Ascending aorta (tissue), 2 donors: ENCODE measurements at regions not wholly inside any gene's neighbourhood (a gene's known extent, or its start where the extent isn't known, plus 50 kb on each side); places are given as distances from the start of the nearest gene placed in this dataset.

ENCODE experiments used
- DNase-seq, 2 donors: peaks; one replicate each; pipeline ENCODE4 v3.0.0-alpha.2; 2019; ENCODE audit warnings: low spot score in 2 of 2
- H3K27ac ChIP-seq, 2 donors: fragments of 200-600 bp; sonication (generic); one replicate each; pipeline ENCODE4 v1.5.1; 2016 to 2017; ENCODE audit warnings: mild to moderate bottlenecking in 1 of 2
- H3K27me3 ChIP-seq: fragments of 200-600 bp; sonication (generic); one replicate; pipeline ENCODE4 v1.5.1; 2017
- H3K36me3 ChIP-seq, 2 donors: fragments of 200-600 bp; sonication (generic); one replicate each; pipeline ENCODE4 v1.5.1; 2016
- H3K4me1 ChIP-seq, 2 donors: fragments of 200-600 bp; sonication (generic); one replicate each; pipeline ENCODE4 v1.5.1; 2016 to 2017; ENCODE audit warnings: mild to moderate bottlenecking in 1 of 2
- H3K4me3 ChIP-seq, 2 donors: fragments of 200-600 bp; sonication (generic); one replicate each; pipeline ENCODE4 v1.5.1; 2016 to 2017; ENCODE audit warnings: mild to moderate bottlenecking in 1 of 2
- H3K9me3 ChIP-seq, 2 donors: fragments of 200-600 bp; sonication (generic); one replicate each; pipeline ENCODE4 v1.5.1; 2016
- intact Hi-C: fragments of 100-400 bp; cut with DNase I; formaldehyde crosslinking; loops from one replicate; pipeline ENCODE4 v1.15.1; 2023
- TF ChIP-seq, protein P1 (sequence below), 3 experiments: fragments of 200-600 bp in 2 of 3; fragments of 450-650 bp in 1 of 3; sonication (generic) in 2 of 3; IDR thresholded peaks; one replicate each; pipeline ENCODE4 v1.5.1; 2016 to 2019; ENCODE audit warnings: antibody characterized with exemption in 3 of 3, mild to moderate bottlenecking in 1 of 3, moderate library complexity in 1 of 3

DNA sequence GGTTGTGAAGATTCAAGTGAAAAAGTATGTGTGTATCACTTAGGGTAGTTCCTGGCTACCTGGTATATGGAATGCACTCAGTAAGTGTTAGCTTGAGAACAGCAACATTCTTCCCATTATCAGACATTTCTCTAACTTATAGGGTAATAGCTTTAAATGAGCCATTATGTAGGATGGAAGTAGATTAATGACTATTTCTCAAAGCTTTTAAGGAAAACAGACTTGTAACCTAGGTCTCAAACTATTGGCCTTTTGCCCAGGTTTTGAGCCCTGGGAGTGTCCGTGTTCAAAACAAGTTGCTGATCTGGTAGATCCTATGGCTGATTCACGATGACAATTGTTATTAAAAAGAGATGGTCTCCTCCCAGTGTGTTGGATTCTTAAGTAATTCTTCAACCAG lies 129.1 kb upstream of the UMPS start:
- intact Hi-C loops, result no loop called here
- DNase-seq, result no peak
- TF ChIP-seq, protein P1, sequence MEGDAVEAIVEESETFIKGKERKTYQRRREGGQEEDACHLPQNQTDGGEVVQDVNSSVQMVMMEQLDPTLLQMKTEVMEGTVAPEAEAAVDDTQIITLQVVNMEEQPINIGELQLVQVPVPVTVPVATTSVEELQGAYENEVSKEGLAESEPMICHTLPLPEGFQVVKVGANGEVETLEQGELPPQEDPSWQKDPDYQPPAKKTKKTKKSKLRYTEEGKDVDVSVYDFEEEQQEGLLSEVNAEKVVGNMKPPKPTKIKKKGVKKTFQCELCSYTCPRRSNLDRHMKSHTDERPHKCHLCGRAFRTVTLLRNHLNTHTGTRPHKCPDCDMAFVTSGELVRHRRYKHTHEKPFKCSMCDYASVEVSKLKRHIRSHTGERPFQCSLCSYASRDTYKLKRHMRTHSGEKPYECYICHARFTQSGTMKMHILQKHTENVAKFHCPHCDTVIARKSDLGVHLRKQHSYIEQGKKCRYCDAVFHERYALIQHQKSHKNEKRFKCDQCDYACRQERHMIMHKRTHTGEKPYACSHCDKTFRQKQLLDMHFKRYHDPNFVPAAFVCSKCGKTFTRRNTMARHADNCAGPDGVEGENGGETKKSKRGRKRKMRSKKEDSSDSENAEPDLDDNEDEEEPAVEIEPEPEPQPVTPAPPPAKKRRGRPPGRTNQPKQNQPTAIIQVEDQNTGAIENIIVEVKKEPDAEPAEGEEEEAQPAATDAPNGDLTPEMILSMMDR (IDR thresholded peaks at IDR 0.05), result no peak
- Histone ChIP-seq H3K36me3 (peaks cover 0 to 6% of the 10 kb centered on the region in 2 donors), H3K27me3 (no peaks in the 10 kb centered on the region), H3K9me3 (no peaks in the 10 kb centered on the region), H3K4me1 (peaks cover 0 to 29% of the 10 kb centered on the region in 2 donors), H3K27ac (peak overlapping the region; percentile 58 to 73), H3K4me3 (no peak overlapping the region)

DNA sequence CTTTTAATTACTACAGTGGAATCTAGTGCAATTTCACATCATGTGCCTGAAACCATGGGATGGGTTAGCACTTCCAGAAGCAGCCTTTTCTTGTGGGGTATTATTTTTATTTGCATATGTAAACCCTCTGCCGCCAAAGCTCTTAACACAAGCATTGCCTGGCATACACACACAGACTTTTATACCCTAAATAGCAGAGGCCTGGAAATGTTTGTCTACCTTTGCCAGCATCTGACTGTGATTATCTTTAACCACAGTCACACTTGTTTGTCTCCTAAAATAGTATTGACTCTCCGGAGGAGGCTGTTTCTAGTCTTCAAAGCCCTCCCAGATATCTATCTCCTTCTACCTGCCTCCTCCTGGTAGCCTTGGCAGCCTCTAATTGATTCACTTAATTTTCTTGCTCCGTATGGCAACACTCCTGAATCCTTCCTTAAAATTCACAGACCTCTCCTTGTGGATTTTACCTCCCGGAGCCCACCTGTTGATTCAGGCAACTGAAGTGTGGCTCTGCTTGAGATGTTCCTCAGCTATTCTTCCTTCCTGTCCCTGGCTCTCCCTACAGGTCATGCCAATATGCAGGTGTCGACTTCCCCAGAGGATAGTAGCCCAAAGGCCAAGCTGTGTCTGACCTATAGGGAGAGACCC lies 127.1 kb upstream of the UMPS start:
- no peaks in the 10 kb centered on the region for H3K9me3 ChIP-seq
- H3K36me3 ChIP-seq, result peaks cover 0 to 5% of the 10 kb centered on the region in 2 donors
- TF ChIP-seq, protein P1 (IDR thresholded peaks at IDR 0.05), result no peak
- H3K4me3 ChIP-seq, result no peak overlapping the region
- H3K4me1 ChIP-seq, result peaks cover 0 to 30% of the 10 kb centered on the region in 2 donors
- DNase-seq, result no peak
- no peaks in the 10 kb centered on the region for H3K27me3 ChIP-seq
- H3K27ac ChIP-seq, result peak overlapping the region; percentile 23 to 27
- intact Hi-C loops, result no loop called here

DNA sequence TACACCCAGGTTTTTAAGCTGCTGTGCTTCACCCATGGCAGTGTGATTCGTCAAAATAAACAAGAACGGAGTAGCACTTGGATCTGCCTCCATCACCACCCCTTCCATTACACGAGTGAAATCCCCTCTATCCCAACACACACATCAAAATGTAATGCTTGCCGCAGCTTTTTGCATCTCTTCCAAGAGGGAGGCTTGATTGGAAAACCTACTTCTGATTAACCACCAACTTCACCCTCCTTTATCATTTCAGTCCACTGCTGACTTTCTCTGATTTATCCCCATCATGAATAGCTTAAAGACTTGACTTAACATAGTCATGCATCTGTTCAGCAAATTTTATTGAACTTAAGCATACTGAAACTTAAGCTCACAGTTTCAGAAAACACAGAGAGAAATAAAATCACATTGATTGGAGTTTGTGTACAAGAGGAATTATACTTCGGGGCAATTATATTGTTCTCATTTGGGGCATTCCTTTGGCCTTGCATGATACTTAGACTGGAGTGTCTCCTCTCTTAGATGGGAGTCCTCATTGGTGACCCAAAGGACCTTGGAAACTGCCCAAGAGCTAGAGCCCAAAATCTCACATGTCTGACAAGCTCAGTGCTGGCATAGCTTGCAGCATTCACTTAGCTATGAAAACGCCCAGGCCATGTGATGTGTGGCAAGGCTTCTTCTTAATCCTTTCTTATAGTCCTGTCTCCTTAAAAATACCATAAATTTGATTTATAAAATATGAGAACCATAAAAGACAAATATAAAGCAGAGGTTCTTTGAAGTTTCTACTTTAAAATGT lies 124.3 kb upstream of the UMPS start:
- TF ChIP-seq, protein P1 (IDR thresholded peaks at IDR 0.05), result no peak
- intact Hi-C loops, result no loop called here

DNA sequence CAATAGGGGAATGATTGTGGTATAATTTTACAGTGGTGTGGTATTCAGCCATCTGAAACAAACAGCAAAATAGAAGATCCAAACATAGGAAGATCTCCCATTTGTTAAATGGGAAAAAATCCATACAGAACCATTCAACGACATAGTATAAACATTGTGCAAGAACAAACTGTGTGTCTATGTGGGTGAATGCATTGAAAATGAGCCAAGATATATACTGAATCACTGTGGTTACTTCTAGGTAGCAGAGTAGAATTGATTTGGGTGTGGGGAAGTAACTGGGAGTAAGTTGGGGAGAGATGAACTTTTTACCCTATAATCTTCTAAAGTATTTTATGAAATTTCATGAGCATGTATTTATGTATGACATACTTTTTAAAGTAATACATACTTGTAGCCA lies 123.1 kb upstream of the UMPS start:
- H3K4me3 ChIP-seq, result no peak overlapping the region
- no peak overlapping the region for H3K27ac ChIP-seq
- peaks cover 0 to 3% of the 10 kb centered on the region in 2 donors for H3K4me1 ChIP-seq
- no peaks in the 10 kb centered on the region for H3K27me3 ChIP-seq
- no peak for DNase-seq
- H3K9me3 ChIP-seq, result no peaks in the 10 kb centered on the region
- H3K36me3 ChIP-seq, result peaks cover 0 to 5% of the 10 kb centered on the region in 2 donors
- TF ChIP-seq, protein P1 (IDR thresholded peaks at IDR 0.05), result no peak
- intact Hi-C loops, result no loop called here

More for the DNA sequence above, 124.3 kb upstream of the UMPS start:
- Histone ChIP-seq H3K4me3 (no peak overlapping the region), H3K4me1 (peaks cover 0 to 7% of the 10 kb centered on the region in 2 donors), H3K27me3 (no peaks in the 10 kb centered on the region), H3K36me3 (peaks cover 0 to 5% of the 10 kb centered on the region in 2 donors), H3K27ac (peak overlapping the region; percentile 6 to 27), H3K9me3 (no peaks in the 10 kb centered on the region)
- no peak for DNase-seq

DNA sequence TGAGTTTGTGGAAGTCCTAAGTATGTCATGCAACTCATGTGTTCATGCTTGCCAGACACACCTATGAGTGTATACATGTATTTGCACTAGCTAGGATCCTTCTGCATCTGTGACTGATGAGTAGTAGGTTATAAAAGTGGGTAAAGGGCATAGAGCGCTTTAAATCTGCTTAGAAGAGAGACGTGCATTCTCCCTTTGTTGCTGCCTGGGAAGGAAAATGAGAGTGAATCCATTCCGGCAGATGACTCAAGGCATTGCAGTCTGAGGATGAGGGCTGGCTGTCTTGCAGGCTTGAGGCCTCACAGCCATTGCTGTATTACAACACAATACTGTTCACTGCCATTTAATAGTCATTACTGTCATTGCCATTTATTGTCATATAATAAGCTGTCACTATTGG lies 120.8 kb upstream of the UMPS start:
- no peak for DNase-seq
- TF ChIP-seq, protein P1 (IDR thresholded peaks at IDR 0.05), result no peak
- peaks cover 0 to 3% of the 10 kb centered on the region in 2 donors for H3K4me1 ChIP-seq
- peaks cover 0 to 5% of the 10 kb centered on the region in 2 donors for H3K36me3 ChIP-seq
- H3K9me3 ChIP-seq, result no peaks in the 10 kb centered on the region
- no peak overlapping the region for H3K27ac ChIP-seq
- no peaks in the 10 kb centered on the region for H3K27me3 ChIP-seq
- intact Hi-C loops, result no loop called here
- H3K4me3 ChIP-seq, result no peak overlapping the region
